SK-N-SH (cell line): ENCODE measurements at regions not wholly inside any gene's neighbourhood (a gene's known extent, or its start where the extent isn't known, plus 50 kb on each side); places are given as distances from the start of the nearest gene placed in this dataset.
A peak's percentile ranks its signal among the peaks of the same experiment; 100 is the strongest.

Source experiments
- CTCF ChIA-PET: fragments of 300-600, 350-600 bp; formaldehyde crosslinking; extraction: SDS; loops from one replicate; lab custom pipeline; 2021; lab: Yijun Ruan, JAX
- POLR2A ChIA-PET: fragments of 350-600 bp; sonication (Branson Sonifier 250); formaldehyde crosslinking; extraction: SDS; loops from one replicate; lab custom pipeline; 2020; ENCODE audit warnings: antibody characterized with exemption, inconsistent platforms; lab: Yijun Ruan, JAX
- DNase-seq: peaks from one replicate; pipeline ENCODE4 v3.0.0; 2012
- H2AFZ ChIP-seq: fragments of 200-600 bp; sonication (generic); 2 replicates; pipeline ENCODE4 v1.8.1; 2016; ENCODE audit warnings: antibody characterized with exemption, mild to moderate bottlenecking, low read depth
- H3F3A ChIP-seq: fragments of 200-600 bp; sonication (generic); replicated peaks from 2 replicates; pipeline ENCODE3; 2016; ENCODE audit warnings: antibody characterized with exemption, mild to moderate bottlenecking; ENCODE audit not compliant: insufficient read depth
- H3K27ac ChIP-seq, 2 experiments: fragments of 200-500 bp in 1 of 2; fragments of 200-600 bp in 1 of 2; sonication (Bioruptor generic) in 1 of 2; sonication (generic), shearing (Covaris generic) in 1 of 2; 2 replicates each; pipeline versions ENCODE4 v1.5.1 to v1.6.1; 2014 to 2016; ENCODE audit warnings: low read depth in 2 of 2, inconsistent platforms in 1 of 2, low read length in 1 of 2, mild to moderate bottlenecking in 1 of 2, mixed read lengths in 1 of 2
- H3K27me3 ChIP-seq: fragments of 200-600 bp; sonication (generic), shearing (Covaris generic); 2 replicates; pipeline ENCODE4 v1.6.1; 2016; ENCODE audit warnings: mixed run types; ENCODE audit not compliant: insufficient read depth
- H3K36me3 ChIP-seq, 2 experiments: fragments of 200-500 bp in 1 of 2; fragments of 200-600 bp in 1 of 2; sonication (Bioruptor generic) in 1 of 2; sonication (generic) in 1 of 2; replicated peaks in 1 of 2; 2 replicates each; pipeline versions ENCODE3 to v1.5.1; 2014 to 2016; ENCODE audit warnings: low read length in 1 of 2, mild to moderate bottlenecking in 1 of 2; ENCODE audit not compliant: insufficient read depth in 2 of 2, control insufficient read depth in 1 of 2
- H3K4me1 ChIP-seq, 2 experiments: fragments of 200-500 bp in 1 of 2; fragments of 200-600 bp in 1 of 2; sonication (Bioruptor generic) in 1 of 2; sonication (generic), shearing (Covaris generic) in 1 of 2; 2 replicates each; pipeline versions ENCODE4 v1.5.1 to v1.6.1; 2014 to 2016; ENCODE audit warnings: low read depth in 1 of 2, low read length in 1 of 2, mixed run types in 1 of 2; ENCODE audit not compliant: insufficient read depth in 2 of 2, control insufficient read depth in 1 of 2
- H3K4me2 ChIP-seq: fragments of 200-600 bp; sonication (generic), shearing (Covaris generic); 2 replicates; pipeline ENCODE4 v1.6.1; 2017; ENCODE audit warnings: mixed run types
- H3K4me3 ChIP-seq, 2 experiments: fragments of 200-500 bp in 1 of 2; fragments of 200-600 bp in 1 of 2; sonication (Bioruptor generic) in 1 of 2; sonication (generic), shearing (Covaris generic) in 1 of 2; 2 replicates each; pipeline versions ENCODE4 v1.5.1 to v1.8.1; 2014 to 2016; ENCODE audit warnings: low read depth in 2 of 2, inconsistent platforms in 1 of 2, low read length in 1 of 2, mild to moderate bottlenecking in 1 of 2, mixed read lengths in 1 of 2, moderate library complexity in 1 of 2
- H3K79me2 ChIP-seq: fragments of 200-600 bp; sonication (generic); 2 replicates; pipeline ENCODE4 v1.8.1; 2017; ENCODE audit warnings: mild to moderate bottlenecking; ENCODE audit not compliant: insufficient read depth
- H3K9ac ChIP-seq: fragments of 200-600 bp; sonication (generic); 2 replicates; pipeline ENCODE4 v1.6.1; 2017; ENCODE audit warnings: mixed run types
- H3K9me2 ChIP-seq: fragments of 200-600 bp; sonication (generic); 2 replicates; pipeline ENCODE4 v1.6.1; 2017; ENCODE audit warnings: mixed run types
- H3K9me3 ChIP-seq: fragments of 200-600 bp; sonication (generic); 2 replicates; pipeline ENCODE4 v1.6.1; 2017; ENCODE audit warnings: mixed run types, mild to moderate bottlenecking, moderate library complexity
- H4K20me1 ChIP-seq: fragments of 200-600 bp; sonication (generic); 2 replicates; pipeline ENCODE4 v1.6.1; 2017; ENCODE audit warnings: mild to moderate bottlenecking, mixed run types; ENCODE audit not compliant: insufficient read depth
- CTCF ChIP-seq: fragments of 200-600 bp; sonication (generic); IDR thresholded peaks from 2 replicates; pipeline ENCODE4 v1.6.1; 2017; ENCODE audit warnings: antibody characterized with exemption, mild to moderate bottlenecking, moderate library complexity
- ELF1 ChIP-seq: IDR thresholded peaks from 2 replicates; pipeline ENCODE4 v1.4.0; 2012
- FOSL2 ChIP-seq: IDR thresholded peaks from 2 replicates; pipeline ENCODE4 v1.4.0; 2012; ENCODE audit warnings: low read depth, mild to moderate bottlenecking, moderate library complexity, borderline replicate concordance
- FOXM1 ChIP-seq: IDR thresholded peaks from 2 replicates; pipeline ENCODE4 v1.4.0; 2012; ENCODE audit warnings: low read depth, mild to moderate bottlenecking
- JUND ChIP-seq: IDR thresholded peaks from 2 replicates; pipeline ENCODE4 v1.4.0; 2012
- MAX ChIP-seq: IDR thresholded peaks from 2 replicates; pipeline ENCODE4 v1.4.0; 2012; ENCODE audit warnings: low read depth
- MXI1 ChIP-seq: IDR thresholded peaks from 2 replicates; pipeline ENCODE4 v1.6.1; 2012; ENCODE audit warnings: mild to moderate bottlenecking, low read depth, low read length, improper control_type of control experiment
- NFIC ChIP-seq: IDR thresholded peaks from 2 replicates; pipeline ENCODE4 v1.4.0; 2012; ENCODE audit warnings: borderline replicate concordance
- PBX3 ChIP-seq: IDR thresholded peaks from 2 replicates; pipeline ENCODE4; 2012
- POLR2AphosphoS5 ChIP-seq: IDR thresholded peaks from 2 replicates; pipeline ENCODE4 v1.6.1; 2012; ENCODE audit warnings: low read depth, low read length
- RAD21 ChIP-seq: IDR thresholded peaks from 2 replicates; pipeline ENCODE4 v1.6.1; 2012; ENCODE audit warnings: mild to moderate bottlenecking, low read length
- RCOR1 ChIP-seq: fragments of 150-350 bp; IDR thresholded peaks from 2 replicates; pipeline ENCODE4 v1.6.1; 2017; ENCODE audit warnings: antibody characterized with exemption, low read length
- RFX5 ChIP-seq: IDR thresholded peaks from 2 replicates; pipeline ENCODE4 v1.6.1; 2012; ENCODE audit warnings: mild to moderate bottlenecking, improper control_type of control experiment, low read length
- RXRA ChIP-seq: IDR thresholded peaks from 2 replicates; pipeline ENCODE4 v1.4.0; 2012; ENCODE audit warnings: low read depth, mild to moderate bottlenecking, borderline replicate concordance
- SMC3 ChIP-seq: IDR thresholded peaks from 2 replicates; pipeline ENCODE4 v1.6.1; 2012; ENCODE audit warnings: low read depth, low read length, improper control_type of control experiment
- ZBTB33 ChIP-seq: IDR thresholded peaks from 2 replicates; pipeline ENCODE4 v1.4.0; 2012; ENCODE audit warnings: low read depth, borderline replicate concordance
- WGBS: methylation state at CpG from one replicate; pipeline ENCODE4 v1.1.6; 2017; ENCODE audit warnings: low lambda C conversion rate; 5-methylcytosine and 5-hydroxymethylcytosine counted together

GRCh38 chr6:82013561-82014530, 233.7 kb downstream of the IBTK start:
- ChIA-PET CTCF (interaction anchor here (0.8 kb wide), 1 partner anchor 616 kb away, joined by 3 read pairs; no protein-coding TSS in a partner anchor), POLR2A (no interaction called here)
- H3K27ac ChIP-seq: peak overlapping the region in 1 of 2 experiments; percentile 85; a peak in 2 of 4 replicates
- peak overlapping the region; percentile 22; the same call in 1 of the 2 replicates for H3K9ac ChIP-seq
- H3K4me3 ChIP-seq: no peak overlapping the region
- WGBS: 40% methylated on average over 3 of the region's 3 CpGs
- H3F3A ChIP-seq: peaks cover 13% of the 10 kb centered on the region
- peak overlapping the region; percentile 26; the same call in 1 of the 2 replicates for H3K4me2 ChIP-seq
- no peaks in the 10 kb centered on the region for H3K36me3 ChIP-seq
- no peaks in the 10 kb centered on the region for H3K79me2 ChIP-seq
- TF ChIP-seq FOSL2 (peak; percentile 4; the same call in 1 of the 2 replicates), SMC3 (no peak), JUND (peak; percentile 27; the same call in 1 of the 2 replicates)
- H4K20me1 ChIP-seq: no peaks in the 10 kb centered on the region
- no peaks in the 10 kb centered on the region for H3K27me3 ChIP-seq
- H2AFZ ChIP-seq: 0 out of 2 replicates have a peak overlapping the region, but pooled peaks have one; percentile 30
- no peaks in the 10 kb centered on the region for H3K9me3 ChIP-seq
- no peak for DNase-seq
- H3K9me2 ChIP-seq: no peaks in the 10 kb centered on the region
- H3K4me1 ChIP-seq: peaks cover 0 to 13% of the 10 kb centered on the region in 2 experiments; a peak in 2 of 4 replicates

- POLR2A ChIA-PET: no interaction called here
- H4K20me1 ChIP-seq: no peaks in the 10 kb centered on the region
- H3K9me2 ChIP-seq: no peaks in the 10 kb centered on the region
- no peaks in the 10 kb centered on the region for H3K27me3 ChIP-seq
- H3K9me3 ChIP-seq: 0 out of 2 replicates have a peak, but pooled peaks cover 6% of the 10 kb centered on the region
- H3K4me2 ChIP-seq: no peak overlapping the region
- no peak overlapping the region; a peak in 1 of 4 replicates for H3K4me3 ChIP-seq
- DNase-seq: peak; percentile 7
- WGBS: 41% methylated on average over 4 of the region's 5 CpGs
- H3K36me3 ChIP-seq: peaks cover 0 to 2% of the 10 kb centered on the region in 2 experiments
- H3K9ac ChIP-seq: no peak overlapping the region
- peaks cover 4% of the 10 kb centered on the region for H3F3A ChIP-seq
- H2AFZ ChIP-seq: no peak overlapping the region
- H3K79me2 ChIP-seq: no peaks in the 10 kb centered on the region
- CTCF ChIA-PET: interaction anchor here (1.0 to 2.6 kb wide), 9 partner anchors 11 to 1264 kb away, joined by 3 to 6 read pairs (median 4); no protein-coding TSS in a partner anchor
- H3K27ac ChIP-seq: no peak overlapping the region
- H3K4me1 ChIP-seq: peaks cover 0 to 6% of the 10 kb centered on the region in 2 experiments; a peak in 1 of 4 replicates
- TF ChIP-seq FOSL2 (no peak), SMC3 (peak; percentile 72), CTCF (peak; percentile 73), ZBTB33 (no peak), NFIC (no peak), MXI1 (no peak), RXRA (no peak), ELF1 (no peak), POLR2AphosphoS5 (no peak), RCOR1 (no peak), PBX3 (no peak), RAD21 (peak; percentile 70), RFX5 (no peak), FOXM1 (no peak), MAX (no peak)
Observed at GRCh38 chr6:82006027-82006738, 241.4 kb downstream of the IBTK start.
